GM21717 (cell line): ENCODE measurements at regions not wholly inside any gene's neighbourhood (a gene's known extent, or its start where the extent isn't known, plus 50 kb on each side); places are given as distances from the start of the nearest gene placed in this dataset.
"Not testable (repeated sequence)": the region's sequence is repeated elsewhere in the genome, so short reads cannot be mapped to it uniquely, and the experiment has no call there.

Experiments
- ATAC-seq: cut with Tn5 transposase; IDR thresholded peaks from one replicate; pipeline ENCODE4 v1.9.1; 2021; ENCODE audit warnings: mild to moderate bottlenecking, moderate library complexity; ENCODE audit not compliant: unreplicated experiment

DNA sequence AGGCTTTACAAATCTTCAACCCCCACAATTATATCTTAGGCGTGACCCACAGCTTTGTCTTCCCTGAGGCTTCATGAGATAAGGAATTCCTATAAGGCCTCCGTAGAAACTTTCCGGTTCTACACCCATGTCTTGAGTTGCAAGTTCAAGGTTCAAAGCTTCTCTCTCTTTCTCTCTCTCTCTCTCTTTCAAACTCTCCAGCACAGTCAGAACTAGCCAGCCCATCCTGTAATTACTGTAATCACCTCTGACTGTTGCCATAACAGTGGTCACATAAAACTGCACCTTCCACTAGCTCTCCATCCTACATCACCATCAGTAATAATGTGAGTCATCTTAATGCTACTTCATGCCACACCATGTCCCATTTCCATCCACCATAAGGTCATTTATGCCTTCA is 90.0 kb upstream of the NFASC start:
- no peak for ATAC-seq

DNA sequence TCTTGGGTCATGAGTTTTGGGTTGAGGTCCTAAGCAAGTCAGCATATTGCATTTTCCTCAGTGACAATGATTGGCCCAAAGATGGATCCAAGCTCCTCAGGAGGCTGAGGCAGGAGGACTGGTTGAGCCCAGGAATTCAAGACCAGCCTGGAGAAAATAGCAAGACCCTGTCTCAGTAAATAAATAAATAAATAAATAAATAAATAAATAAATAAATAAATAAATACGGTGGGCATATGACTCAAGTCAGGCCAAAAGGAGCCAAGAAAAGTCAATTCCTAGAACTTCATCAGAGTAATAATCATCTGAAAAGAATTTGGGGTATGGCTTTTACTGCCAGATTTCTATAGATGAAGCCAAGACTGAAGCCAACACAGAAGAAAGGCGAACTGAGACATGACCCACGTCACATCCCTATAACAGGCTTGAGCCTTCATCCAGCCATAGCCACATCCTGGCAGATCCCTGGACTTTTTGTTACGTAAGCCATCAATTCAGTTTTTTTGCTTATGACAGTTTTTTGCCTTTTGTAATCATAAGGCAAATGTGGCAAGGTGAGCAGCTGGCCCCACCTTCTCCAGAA is 88.5 kb upstream of the NFASC start:
- no peak for ATAC-seq

DNA sequence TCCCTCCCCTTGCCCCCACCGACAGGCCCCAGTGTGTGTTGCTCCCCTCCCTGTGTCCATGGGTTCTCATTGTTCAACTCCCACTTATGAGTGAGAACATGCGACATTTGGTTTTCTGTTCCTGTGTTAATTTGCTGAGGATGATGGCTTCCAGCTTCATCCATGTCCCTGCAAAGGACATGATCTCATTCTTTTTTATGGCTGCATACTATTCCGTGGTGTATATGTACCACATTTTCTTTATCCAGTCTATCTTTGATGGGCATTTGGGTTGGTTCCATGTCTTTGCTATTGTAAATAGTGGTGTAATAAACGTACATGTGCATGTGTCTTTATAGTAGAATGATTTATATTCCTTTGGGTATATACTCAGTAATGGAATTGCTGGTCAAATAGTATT is 85.6 kb upstream of the NFASC start:
- not testable (repeated sequence) for ATAC-seq

DNA sequence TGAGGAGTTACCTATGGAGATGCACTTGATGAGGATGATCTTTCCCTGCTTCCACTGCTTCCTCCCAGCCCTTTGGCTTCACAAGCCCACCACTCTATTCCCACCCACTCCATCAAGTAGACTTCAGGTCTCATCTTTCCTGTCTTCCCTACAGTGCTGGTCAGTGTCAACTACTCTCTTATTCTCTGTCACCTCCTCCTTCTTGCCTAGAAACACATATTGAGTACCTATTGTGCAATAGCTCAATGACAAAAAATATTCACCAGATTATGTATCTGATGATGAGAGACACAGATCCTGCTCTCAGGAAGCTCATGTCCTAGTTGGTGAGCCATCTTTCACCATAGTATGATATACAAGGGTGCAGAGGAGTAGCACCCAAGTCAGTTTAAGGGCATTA is 82.2 kb upstream of the NFASC start:
- ATAC-seq, result no peak

DNA sequence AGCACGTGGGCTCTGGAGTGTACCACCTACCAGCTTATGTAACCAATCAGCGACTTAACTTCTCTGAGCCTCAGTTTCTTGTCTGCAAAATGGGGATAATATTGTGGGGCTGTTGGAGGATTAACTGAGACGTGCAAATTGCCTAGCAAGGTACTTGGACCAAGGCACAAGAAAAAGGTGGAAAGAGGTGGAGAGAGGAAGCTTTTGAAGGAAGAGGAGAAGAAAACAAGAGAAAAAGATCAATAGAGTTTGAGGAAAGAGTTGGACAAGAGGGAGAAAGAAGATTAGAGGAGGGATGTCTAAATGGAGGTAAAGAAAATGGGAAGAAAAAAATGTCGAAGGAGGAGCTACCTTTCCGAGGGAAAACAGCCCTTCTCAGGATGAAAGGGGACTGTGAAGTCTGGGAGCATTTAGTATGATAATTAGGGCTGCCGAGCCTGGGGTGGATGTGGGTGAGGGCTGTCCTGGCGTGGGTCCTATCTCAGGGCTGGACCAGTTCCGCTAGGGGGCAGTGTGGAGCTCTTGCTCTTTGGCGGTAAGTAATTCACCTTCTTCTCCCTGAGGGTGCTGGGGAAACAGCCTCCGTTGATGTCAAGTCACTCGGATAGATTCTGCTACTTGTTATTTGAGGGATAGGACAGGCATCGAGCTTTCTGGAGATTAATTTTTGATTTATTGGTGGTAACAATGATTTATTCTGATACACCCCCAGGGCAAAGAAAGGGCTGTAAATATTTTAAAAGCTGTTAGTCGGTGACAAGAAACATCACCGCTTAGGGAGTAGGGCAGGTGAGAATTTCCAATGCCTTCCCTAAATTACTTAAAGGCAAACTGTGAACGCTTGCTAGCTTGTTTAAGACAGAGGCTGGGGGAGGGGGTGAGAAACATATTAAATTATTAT is 79.0 kb upstream of the NFASC start:
- no peak for ATAC-seq

DNA sequence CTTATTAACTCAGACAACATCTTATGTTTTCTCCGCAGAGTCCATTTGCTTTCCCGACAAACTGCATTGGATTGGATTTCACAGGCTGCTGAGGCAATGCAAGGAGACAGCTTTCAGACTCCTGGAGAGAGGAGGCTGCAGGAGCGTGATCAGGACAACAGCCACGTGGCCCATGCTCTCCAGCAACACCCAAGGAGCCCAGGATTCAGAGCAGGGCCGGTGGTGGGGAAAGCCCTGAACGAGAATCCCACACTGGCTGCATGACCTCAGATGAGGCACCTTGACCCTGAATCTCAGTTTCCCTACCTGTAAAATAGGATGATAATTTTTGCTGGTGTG is 78.3 kb upstream of the NFASC start:
- no peak for ATAC-seq

DNA sequence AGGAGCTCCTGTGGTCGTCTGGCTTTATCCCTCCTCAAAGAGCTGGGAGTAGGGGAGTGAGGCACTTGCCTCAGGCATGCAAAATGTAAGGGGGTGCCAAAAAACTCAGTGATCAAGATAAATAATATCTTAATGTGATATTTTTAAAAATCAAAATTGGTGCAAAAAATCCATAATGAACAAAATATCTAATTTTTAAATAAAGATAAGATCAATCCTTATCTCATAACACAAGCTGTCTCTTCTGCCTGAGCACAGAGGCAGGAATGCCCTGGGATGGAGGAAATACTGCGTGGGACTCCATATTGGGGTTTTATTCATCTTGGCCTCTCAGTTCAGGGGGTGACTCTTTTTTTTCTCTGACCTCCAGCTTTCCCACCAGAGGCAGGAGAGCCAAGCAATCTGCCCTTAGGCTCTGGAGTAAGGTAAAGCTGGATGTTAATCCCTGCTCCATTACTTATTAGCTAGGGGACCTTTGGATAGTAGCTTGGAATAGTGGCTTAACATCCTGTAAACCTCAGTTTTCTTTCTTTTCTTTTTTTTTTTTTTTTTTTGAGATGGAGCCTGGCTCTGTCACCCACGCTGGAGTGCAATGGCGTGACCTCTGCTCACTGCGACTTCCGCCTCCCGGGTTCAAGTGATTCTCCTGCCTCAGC is 77.3 kb upstream of the NFASC start:
- no peak for ATAC-seq

DNA sequence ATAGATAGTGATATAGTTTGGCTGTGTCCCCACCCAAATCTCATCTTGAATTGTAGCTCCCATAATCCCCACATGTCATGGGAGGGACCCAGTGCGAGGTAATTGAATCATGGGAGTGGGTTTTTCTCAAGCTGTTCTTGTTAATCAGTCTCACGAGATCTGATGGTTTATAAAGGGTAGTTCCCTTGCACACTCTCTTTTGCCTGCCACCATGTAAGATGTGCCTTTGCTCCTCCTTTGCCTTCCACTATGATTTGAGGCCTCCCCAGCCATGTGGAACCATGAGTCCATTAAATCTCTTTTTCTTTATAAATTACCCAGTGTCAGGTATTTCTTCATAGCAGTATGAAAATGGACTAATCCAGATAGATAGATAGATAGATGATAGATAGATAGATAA is 73.8 kb upstream of the NFASC start:
- ATAC-seq, result not testable (repeated sequence)

DNA sequence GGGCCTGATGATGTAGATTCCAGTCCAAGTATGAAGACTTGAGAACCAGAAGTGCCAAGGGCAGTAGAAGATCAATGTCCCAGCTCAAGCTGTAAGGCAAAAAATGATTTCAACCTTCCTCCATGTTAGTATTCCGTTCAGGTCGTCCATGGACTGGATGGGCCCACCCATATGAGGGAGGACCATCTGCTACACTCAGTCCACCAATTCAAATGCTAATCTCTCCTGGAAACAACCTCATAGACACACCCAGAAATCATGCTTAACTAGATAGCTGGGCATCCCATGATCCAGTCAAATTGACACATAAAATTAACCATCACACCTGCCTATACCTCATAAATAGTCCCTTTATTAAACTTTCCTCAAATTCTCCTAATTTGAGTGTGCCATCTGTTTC is 73.3 kb upstream of the NFASC start:
- ATAC-seq, result no peak

DNA sequence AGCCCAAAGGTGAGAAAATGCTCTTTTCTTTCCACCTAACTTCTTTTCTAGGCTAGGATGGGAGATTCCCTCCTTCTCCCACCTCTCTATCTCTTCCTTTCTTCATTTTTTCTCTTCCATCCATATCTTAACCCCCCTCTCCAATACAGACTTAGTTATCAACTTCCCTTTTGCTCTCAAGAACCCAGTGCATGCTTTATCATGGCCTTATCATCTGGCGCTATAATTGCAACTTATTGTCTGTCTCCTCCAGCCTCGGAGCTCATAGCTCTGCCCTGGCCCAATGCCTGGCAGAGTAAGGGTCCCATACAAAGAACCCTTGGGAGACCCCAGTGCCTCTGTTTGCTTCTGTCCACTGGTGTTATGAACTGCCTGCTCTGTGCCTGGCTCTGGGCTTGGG is 71.0 kb upstream of the NFASC start:
- no peak for ATAC-seq

DNA sequence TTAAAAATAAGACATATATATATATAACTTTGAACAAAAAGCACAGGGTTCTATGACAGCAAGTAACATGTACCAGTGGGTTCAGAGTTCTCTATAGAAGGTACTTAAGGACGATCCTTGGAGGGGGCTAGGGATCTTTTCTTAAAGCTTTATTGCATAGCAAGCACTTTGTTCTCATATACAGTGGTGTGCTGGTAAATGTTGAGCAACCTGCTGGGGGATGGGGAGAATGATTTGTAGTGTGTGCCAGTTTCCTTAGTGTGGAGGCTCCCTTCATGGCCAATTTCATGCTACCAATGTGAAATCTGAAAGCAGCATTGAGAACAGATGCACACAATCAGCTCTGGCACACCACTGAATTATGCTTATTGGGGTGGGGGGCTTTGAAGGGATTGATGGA is 69.5 kb upstream of the NFASC start:
- no peak for ATAC-seq

DNA sequence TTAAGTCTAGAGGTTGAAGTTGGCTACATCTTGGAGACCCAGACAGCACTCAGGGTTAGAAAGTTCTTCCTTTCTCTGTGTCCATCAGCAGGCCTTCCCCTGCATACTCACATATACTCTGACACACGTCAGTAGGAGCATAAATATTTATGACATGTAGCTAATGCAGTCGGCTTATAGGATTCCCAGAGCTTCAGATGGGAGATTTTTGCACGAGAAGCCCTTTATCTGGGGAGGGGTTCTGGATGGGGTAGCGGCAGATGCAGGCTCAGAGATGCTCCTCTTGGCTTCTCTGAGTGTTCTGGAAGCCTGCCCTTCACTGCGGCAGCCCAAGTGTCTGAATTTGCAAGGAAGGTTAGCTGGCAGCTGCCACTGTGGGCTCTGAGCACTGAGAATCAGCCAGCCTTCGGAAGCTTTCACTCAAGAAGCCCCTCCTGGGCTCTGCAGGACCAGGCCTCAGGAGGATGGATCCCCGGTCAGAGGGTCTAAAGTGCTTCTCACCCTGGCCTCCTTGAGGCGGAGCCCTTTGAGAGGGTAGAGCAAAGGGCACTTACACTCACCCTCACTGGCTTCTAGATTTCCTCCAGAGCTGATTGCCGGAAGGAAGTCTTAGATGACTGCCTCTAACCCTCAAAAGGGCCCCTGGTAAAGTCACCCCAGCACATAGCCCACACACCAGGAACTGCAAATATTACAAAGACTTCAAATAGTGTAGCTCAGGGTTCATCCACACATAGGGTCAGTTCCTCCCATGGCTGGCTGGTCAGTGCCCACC is 68.1 kb upstream of the NFASC start:
- no peak for ATAC-seq

DNA sequence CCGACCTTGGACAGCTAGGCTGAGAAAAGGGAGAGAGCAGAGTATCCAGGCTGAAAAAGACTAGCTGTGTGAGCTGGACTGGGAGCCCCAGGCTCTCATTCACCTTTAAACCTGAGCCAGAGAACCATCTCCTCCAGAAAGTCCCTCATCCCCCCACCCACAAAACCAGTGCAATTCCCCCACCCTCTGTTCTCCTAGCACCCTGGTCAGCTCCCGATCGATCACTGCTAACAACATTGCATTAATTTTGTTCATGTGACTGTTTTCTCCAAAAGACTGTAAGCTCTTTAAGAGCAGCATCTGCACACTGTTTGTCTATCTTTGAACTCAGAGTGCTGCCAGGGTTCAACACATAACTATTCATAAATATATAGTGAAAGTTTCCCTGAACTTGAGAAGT is 67.1 kb upstream of the NFASC start:
- ATAC-seq, result no peak

DNA sequence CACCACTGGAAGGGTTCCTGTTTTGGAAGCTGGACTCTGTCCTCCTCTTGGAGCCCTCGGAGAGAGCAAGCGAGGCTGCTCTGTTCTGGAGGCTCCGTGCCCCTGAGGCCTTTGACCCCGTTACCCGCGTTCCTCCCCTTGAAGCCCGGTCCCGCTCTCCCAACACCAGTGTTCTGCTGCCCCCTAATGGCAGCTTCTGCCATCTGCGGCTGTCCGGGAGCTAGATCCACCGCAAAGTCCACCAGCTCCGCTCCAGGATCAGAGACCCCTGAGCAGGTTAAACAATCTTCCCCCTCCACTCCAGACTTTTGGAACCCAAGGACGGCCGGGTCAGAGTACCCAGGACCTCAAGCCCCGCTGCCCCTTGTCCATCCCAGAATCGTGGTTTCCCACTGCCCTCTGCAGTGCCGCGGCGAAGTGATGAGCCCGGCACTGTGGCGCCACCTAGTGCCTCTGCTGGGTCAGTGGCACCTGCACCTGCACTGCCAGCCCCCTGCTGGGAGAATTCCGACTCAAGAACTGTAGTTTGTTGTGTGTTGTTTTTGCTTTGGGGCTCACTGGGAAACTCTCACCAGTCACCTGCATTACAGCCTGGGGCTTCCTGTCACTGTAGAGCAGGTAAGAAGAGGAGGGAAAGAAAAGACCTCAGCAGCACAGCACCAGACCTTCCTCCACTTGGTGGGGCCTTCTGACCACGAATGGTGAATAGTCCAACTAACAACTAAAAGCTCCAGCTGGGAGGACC is 63.5 kb upstream of the NFASC start:
- ATAC-seq, result peak; percentile 87

DNA sequence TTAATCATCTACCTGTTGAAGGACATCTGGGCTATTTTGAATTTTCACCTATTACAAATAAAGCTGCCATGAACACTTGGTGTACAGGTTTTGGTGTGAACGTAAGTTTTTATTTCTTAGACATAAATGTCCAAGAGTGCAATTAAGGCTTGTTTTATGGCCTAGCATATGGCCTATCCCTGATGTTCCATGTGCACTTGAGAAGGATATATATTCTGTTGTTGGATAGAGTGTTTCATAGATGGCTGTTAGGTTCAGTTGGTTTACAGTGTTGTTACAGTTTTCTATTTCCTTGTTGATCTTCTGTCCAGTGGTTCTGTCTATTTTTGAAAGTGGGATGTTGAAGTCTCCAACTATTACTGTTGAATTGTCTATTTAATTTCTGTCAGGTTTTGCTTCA is 61.2 kb upstream of the NFASC start:
- ATAC-seq, result no peak

DNA sequence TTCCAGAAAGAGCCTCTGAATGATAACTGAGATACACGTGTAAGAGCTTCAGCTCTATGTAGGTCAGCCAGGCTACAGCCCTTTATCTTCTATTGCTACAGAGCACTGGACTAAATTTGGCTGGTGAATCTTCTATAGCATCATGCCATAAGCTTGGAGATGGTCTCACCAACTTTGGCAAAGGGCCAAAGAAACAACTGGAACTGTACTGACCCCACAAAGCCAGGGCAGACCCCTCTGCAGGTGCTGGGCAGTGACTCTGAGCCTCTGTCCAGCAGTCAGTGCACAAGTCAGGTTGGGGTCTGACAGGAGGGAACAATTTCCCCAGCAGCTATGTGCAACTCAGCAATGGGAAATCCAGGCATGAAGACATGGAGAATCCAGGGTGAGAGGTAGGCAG is 57.8 kb upstream of the NFASC start:
- ATAC-seq, result no peak

DNA sequence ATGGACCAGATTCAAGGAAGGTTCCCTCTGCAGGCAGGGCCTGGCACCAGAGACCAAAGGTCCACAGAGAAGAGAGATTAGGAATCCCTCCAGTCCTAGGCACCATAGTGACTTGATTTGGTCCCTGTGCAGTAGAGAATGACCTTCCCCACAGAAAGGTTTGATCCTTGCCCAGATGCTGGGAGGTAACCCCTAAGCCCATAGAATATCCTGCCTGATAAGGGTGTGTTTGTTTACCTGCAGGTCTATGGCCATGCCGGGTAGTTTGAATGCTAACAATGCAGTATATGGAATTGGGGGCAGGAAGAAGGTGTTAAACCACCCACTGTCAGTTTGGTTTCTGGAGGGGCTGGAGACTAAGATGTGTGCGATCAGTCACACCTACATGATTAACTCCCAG is 57.1 kb upstream of the NFASC start:
- ATAC-seq, result no peak

DNA sequence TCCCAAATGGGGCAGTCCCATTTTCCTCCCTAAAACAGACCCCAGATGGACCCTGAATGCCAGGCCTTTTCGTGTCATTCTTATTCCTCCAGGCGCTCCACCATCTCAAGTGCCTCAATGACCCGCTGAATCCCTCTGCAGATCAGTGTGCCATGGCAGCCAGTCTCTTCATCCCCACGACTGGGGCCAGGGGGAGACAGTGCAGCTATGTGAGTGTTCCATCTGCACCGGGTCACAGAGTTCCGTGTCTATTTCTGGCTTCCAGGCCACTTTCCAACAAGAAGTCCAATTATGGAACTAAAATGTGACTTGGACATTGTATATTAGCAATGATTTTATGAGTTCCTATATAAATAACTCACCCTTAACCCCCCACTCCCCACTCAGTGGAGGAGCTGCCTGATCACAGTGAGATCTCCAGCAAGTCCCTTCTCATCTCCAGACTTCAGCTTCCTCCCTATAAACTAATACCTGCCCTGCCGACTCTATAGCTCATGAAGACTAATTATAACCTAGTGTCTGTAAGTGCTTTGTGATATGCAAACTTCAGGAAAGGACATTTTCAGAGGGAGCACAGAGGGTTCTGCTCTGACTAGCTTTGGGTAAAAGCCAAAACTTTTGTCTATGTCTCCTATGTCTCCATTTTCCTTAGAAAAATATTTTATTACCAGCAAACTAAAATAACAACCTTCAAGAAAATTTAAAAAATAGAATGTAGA is 56.3 kb upstream of the NFASC start:
- no peak for ATAC-seq

DNA sequence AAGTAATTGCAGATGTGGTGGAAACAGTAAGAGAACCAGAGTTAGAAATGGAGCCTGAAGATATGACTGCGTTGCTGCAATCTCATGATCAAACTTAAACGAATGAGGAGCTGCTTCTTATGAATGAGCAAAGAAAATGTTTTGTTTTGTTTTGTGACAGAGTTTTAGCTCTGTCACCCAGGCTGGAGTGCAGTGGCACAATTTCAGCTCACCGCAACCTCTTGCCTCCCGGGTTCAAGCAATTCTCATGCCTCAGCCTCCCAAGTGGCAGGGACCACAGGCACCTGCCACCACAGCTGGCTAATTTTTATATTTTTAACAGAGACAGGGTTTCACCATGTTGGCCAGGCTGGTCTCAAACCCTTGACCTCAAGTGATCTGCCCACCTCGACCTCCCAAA is 53.3 kb upstream of the NFASC start:
- ATAC-seq, result no peak

DNA sequence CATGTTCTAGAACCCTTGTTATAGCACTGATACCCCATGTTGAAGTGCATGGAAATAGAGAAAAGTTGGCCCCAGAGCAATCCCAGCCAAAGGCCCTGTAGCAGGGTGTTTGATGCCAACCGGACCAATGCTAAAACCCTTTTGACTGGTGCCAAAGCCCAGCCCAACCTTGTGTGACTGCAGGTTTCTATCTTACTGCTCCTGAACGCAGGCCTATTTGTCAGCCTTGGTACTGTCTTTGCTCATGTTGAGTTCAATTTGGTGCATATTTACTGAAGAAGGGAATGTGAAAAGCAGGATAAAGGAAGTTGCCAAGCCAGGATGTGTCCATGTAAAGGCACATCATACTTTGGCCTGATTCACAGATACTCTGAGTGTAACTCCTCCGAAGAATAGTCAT is 51.7 kb upstream of the NFASC start:
- no peak for ATAC-seq
